ENCODE measurements at regions not wholly inside any gene's neighbourhood (a gene's known extent, or its start where the extent isn't known, plus 50 kb on each side); places are given as distances from the start of the nearest gene placed in this dataset.

GRCh38 chr10:130329792-130330191 lies 193.6 kb downstream of the GLRX3 start:
- H2AFZ ChIP-seq (ENCODE audit: low read length), result no peak overlapping the region
- H3K9me3 ChIP-seq (ENCODE audit: control insufficient read depth, low read depth, low read length), result peaks cover 10% of the 10 kb centered on the region
- no peak overlapping the region for H2BK12ac ChIP-seq (ENCODE audit: insufficient read length, low read depth, low read length)
- no peak overlapping the region for H3K9ac ChIP-seq (ENCODE audit: extremely low read depth, insufficient read length, low read length)
- H3K14ac ChIP-seq (ENCODE audit: insufficient read depth, low read length), result no peak overlapping the region
- Mint-ChIP-seq H3K27me3 (ENCODE audit: low read depth) (peaks cover 7% of the 10 kb centered on the region; the same call in 1 of the 2 replicates), H3K9me3 (peaks cover 32 to 36% of the 10 kb centered on the region in 2 experiments), H3K36me3 (ENCODE audit: insufficient read depth in 1 of 3, low read depth in 3 of 3) (peaks cover 4 to 6% (median 4%) of the 10 kb centered on the region in 3 experiments; a peak in 6 of 7 replicates), H3K4me1 (peaks cover 0 to 3% of the 10 kb centered on the region in 2 experiments; a peak in 1 of 4 replicates), H3K4me3 (no peak overlapping the region), H3K27ac (no peak overlapping the region)
- H3K23ac ChIP-seq (ENCODE audit: insufficient read length, low read depth, low read length), result no peak overlapping the region
- H2BK20ac ChIP-seq (ENCODE audit: low read depth, low read length, poor library complexity, severe bottlenecking), result no peak overlapping the region
- no peak overlapping the region for H2BK15ac ChIP-seq (ENCODE audit: low read depth, low read length)
- no peak overlapping the region for H3K4ac ChIP-seq (ENCODE audit: low read depth, low read length)
- no CpG with 5 or more reads among the region's 6 CpGs for WGBS (ENCODE audit: extremely low coverage, insufficient read length, low lambda C conversion rate)
- H3K79me2 ChIP-seq (ENCODE audit: insufficient read depth, low read length), result no peaks in the 10 kb centered on the region
- no peak overlapping the region for H3T11ph ChIP-seq (ENCODE audit: low read length)
- no peak overlapping the region for H3K56ac ChIP-seq (ENCODE audit: insufficient read length, low read depth, low read length)
- no peak for DNase-seq
- H3K4me1 ChIP-seq (ENCODE audit: insufficient read depth, low read length), result no peaks in the 10 kb centered on the region
- H4K20me1 ChIP-seq (ENCODE audit: control insufficient read depth, insufficient read depth, insufficient read length), result no peaks in the 10 kb centered on the region
- no peak overlapping the region for H4K5ac ChIP-seq (ENCODE audit: insufficient read length, low read depth, low read length)
- no peaks in the 10 kb centered on the region for H3K27me3 ChIP-seq (ENCODE audit: insufficient read depth, low read length)
- H3K23me2 ChIP-seq (ENCODE audit: insufficient read length, low read depth, low read length, poor library complexity, severe bottlenecking), result no peaks in the 10 kb centered on the region
- no peak for TF ChIP-seq CTCF (conservative IDR thresholded peaks at IDR 0.05)
- H3K4me2 ChIP-seq (ENCODE audit: insufficient read depth, insufficient read length, low read length), result no peak overlapping the region
- no peak overlapping the region for H4K8ac ChIP-seq (replicated peaks; ENCODE audit: insufficient read length, low read depth, low read length)
- H3K27ac ChIP-seq (ENCODE audit: insufficient read length, low read depth, low read length), result no peak overlapping the region
- H2AK5ac ChIP-seq (ENCODE audit: insufficient read length, low read length), result no peak overlapping the region
- no peaks in the 10 kb centered on the region for H3K79me1 ChIP-seq (ENCODE audit: insufficient read depth, low read depth, low read length, poor library complexity, severe bottlenecking)
- no peak overlapping the region for H2BK120ac ChIP-seq (ENCODE audit: low read depth, low read length, poor library complexity, severe bottlenecking)
- no peak overlapping the region for H4K91ac ChIP-seq (ENCODE audit: insufficient read length, low read depth, low read length)
- no peak overlapping the region for H3K18ac ChIP-seq (ENCODE audit: insufficient read length, low read depth, low read length)
- no peak overlapping the region for H2BK5ac ChIP-seq (ENCODE audit: insufficient read length, low read length)

All from H9 (cell line).